SK-N-SH treated with all-trans-retinoic acid at 6 μM for 48 hours (cell line): ENCODE measurements at regions not wholly inside any gene's neighbourhood (a gene's known extent, or its start where the extent isn't known, plus 50 kb on each side); places are given as distances from the start of the nearest gene placed in this dataset.
"Not testable (repeated sequence)": the region's sequence is repeated elsewhere in the genome, so short reads cannot be mapped to it uniquely, and the experiment has no call there.

Experiments used
- ATAC-seq: fragments of 200-7000 bp; cut with Tn5 transposase; 3 replicates; pipeline ENCODE4 v1.9.1; 2020; ENCODE audit warnings: mild to moderate bottlenecking, moderate library complexity
- ARNTL ChIP-seq: fragments of 450-650 bp; formaldehyde crosslinking; IDR thresholded peaks from 2 replicates; pipeline ENCODE4 v1.5.0; 2020; ENCODE audit warnings: low read depth, mild to moderate bottlenecking, moderate library complexity, borderline replicate concordance
- CSDC2 ChIP-seq: fragments of 250-450 bp; sonication (Bioruptor Pico); IDR thresholded peaks from 2 replicates; pipeline ENCODE4 v1.5.0; 2020; ENCODE audit warnings: mild to moderate bottlenecking, moderate library complexity
- CSRNP3 ChIP-seq: fragments of 250-450 bp; sonication (Bioruptor Pico); IDR thresholded peaks from 2 replicates; pipeline ENCODE4 v1.5.1; 2021; ENCODE audit warnings: mild to moderate bottlenecking, moderate library complexity
- ESRRG ChIP-seq: fragments of 250-450 bp; sonication (Bioruptor Pico); IDR thresholded peaks from 2 replicates; pipeline ENCODE4 v1.6.1; 2021; ENCODE audit warnings: mild to moderate bottlenecking
- GLIS3 ChIP-seq: fragments of 250-450 bp; sonication (Bioruptor Pico); IDR thresholded peaks from 2 replicates; pipeline ENCODE4 v1.5.0; 2020; ENCODE audit warnings: mild to moderate bottlenecking, moderate library complexity
- ISL1 ChIP-seq: fragments of 250-450 bp; sonication (Bioruptor Pico); IDR thresholded peaks from 2 replicates; pipeline ENCODE4 v2.1.2; 2022; ENCODE audit warnings: mild to moderate bottlenecking, moderate library complexity
- OSR1 ChIP-seq: fragments of 250-450 bp; sonication (Bioruptor Pico); IDR thresholded peaks from 2 replicates; pipeline ENCODE4 v1.8.0; 2022; ENCODE audit warnings: moderate library complexity, mild to moderate bottlenecking, inconsistent platforms
- PPARA ChIP-seq: fragments of 250-450 bp; sonication (Bioruptor Pico); IDR thresholded peaks from 2 replicates; pipeline ENCODE4 v1.5.0; 2020; ENCODE audit warnings: mild to moderate bottlenecking, borderline replicate concordance
- RARB ChIP-seq: fragments of 250-450 bp; sonication (Bioruptor Pico); IDR thresholded peaks from 2 replicates; pipeline ENCODE4 v1.8.0; 2021; ENCODE audit warnings: mild to moderate bottlenecking, moderate library complexity
- SNAI2 ChIP-seq: fragments of 250-450 bp; sonication (Bioruptor Pico); IDR thresholded peaks from 2 replicates; pipeline ENCODE4 v1.5.0; 2020; ENCODE audit warnings: mild to moderate bottlenecking, moderate library complexity
- TCF4 ChIP-seq: fragments of 250-450 bp; sonication (Bioruptor Pico); IDR thresholded peaks from 2 replicates; pipeline ENCODE4 v1.8.0; 2021; ENCODE audit warnings: mild to moderate bottlenecking, moderate library complexity, borderline replicate concordance
- ZC3H10 ChIP-seq: fragments of 250-450 bp; sonication (Bioruptor Pico); IDR thresholded peaks from 2 replicates; pipeline ENCODE4 v1.5.1; 2021; ENCODE audit warnings: mild to moderate bottlenecking, moderate library complexity
- ZFP3 ChIP-seq: fragments of 250-450 bp; sonication (Bioruptor Pico); IDR thresholded peaks from 2 replicates; pipeline ENCODE4 v1.5.0; 2020; ENCODE audit warnings: mild to moderate bottlenecking, moderate library complexity
- ZFP30 ChIP-seq: fragments of 450-650 bp; formaldehyde crosslinking; IDR thresholded peaks from 2 replicates; pipeline ENCODE4 v1.5.0; 2022; ENCODE audit warnings: mild to moderate bottlenecking, moderate library complexity
- ZNF70 ChIP-seq: fragments of 450-650 bp; formaldehyde crosslinking; IDR thresholded peaks from 2 replicates; pipeline ENCODE4 v1.5.0; 2020; ENCODE audit warnings: mild to moderate bottlenecking, moderate library complexity
- ZNF8 ChIP-seq: fragments of 450-650 bp; formaldehyde crosslinking; IDR thresholded peaks from 2 replicates; pipeline ENCODE4 v1.5.0; 2020; ENCODE audit warnings: mild to moderate bottlenecking, moderate library complexity
- TF ChIP-seq, protein P1 (sequence below): fragments of 250-450 bp; sonication (Bioruptor Pico); IDR thresholded peaks from 2 replicates; pipeline ENCODE4 v1.5.1; 2020; ENCODE audit warnings: low read depth, mild to moderate bottlenecking, moderate library complexity
- TF ChIP-seq, protein P2 (sequence below): fragments of 250-450 bp; sonication (Bioruptor Pico); IDR thresholded peaks from 2 replicates; pipeline ENCODE4 v1.5.0; 2020; ENCODE audit warnings: mild to moderate bottlenecking, moderate library complexity
- TF ChIP-seq, protein P3 (sequence below): fragments of 250-450 bp; sonication (Bioruptor Pico); IDR thresholded peaks from 2 replicates; pipeline ENCODE4 v1.8.0; 2020; ENCODE audit warnings: mild to moderate bottlenecking, moderate library complexity, borderline replicate concordance
- TF ChIP-seq, protein P4 (sequence below): fragments of 250-450 bp; sonication (Bioruptor Pico); IDR thresholded peaks from 2 replicates; pipeline ENCODE4 v1.8.0; 2021; ENCODE audit warnings: low read depth, mild to moderate bottlenecking, moderate library complexity, borderline replicate concordance

- no peak for TF ChIP-seq GLIS3
- TF ChIP-seq ZNF8 (CRISPR knock-in tag), result no peak
- TF ChIP-seq ZC3H10 (CRISPR knock-in tag), result no peak
- no peak for TF ChIP-seq RARB
- TF ChIP-seq, protein P1, sequence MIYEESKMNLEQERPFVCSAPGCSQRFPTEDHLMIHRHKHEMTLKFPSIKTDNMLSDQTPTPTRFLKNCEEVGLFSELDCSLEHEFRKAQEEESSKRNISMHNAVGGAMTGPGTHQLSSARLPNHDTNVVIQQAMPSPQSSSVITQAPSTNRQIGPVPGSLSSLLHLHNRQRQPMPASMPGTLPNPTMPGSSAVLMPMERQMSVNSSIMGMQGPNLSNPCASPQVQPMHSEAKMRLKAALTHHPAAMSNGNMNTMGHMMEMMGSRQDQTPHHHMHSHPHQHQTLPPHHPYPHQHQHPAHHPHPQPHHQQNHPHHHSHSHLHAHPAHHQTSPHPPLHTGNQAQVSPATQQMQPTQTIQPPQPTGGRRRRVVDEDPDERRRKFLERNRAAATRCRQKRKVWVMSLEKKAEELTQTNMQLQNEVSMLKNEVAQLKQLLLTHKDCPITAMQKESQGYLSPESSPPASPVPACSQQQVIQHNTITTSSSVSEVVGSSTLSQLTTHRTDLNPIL, result no peak
- TF ChIP-seq, protein P2, sequence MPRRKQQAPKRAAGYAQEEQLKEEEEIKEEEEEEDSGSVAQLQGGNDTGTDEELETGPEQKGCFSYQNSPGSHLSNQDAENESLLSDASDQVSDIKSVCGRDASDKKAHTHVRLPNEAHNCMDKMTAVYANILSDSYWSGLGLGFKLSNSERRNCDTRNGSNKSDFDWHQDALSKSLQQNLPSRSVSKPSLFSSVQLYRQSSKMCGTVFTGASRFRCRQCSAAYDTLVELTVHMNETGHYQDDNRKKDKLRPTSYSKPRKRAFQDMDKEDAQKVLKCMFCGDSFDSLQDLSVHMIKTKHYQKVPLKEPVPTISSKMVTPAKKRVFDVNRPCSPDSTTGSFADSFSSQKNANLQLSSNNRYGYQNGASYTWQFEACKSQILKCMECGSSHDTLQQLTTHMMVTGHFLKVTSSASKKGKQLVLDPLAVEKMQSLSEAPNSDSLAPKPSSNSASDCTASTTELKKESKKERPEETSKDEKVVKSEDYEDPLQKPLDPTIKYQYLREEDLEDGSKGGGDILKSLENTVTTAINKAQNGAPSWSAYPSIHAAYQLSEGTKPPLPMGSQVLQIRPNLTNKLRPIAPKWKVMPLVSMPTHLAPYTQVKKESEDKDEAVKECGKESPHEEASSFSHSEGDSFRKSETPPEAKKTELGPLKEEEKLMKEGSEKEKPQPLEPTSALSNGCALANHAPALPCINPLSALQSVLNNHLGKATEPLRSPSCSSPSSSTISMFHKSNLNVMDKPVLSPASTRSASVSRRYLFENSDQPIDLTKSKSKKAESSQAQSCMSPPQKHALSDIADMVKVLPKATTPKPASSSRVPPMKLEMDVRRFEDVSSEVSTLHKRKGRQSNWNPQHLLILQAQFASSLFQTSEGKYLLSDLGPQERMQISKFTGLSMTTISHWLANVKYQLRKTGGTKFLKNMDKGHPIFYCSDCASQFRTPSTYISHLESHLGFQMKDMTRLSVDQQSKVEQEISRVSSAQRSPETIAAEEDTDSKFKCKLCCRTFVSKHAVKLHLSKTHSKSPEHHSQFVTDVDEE, result no peak
- no peak for TF ChIP-seq ESRRG
- no peak for TF ChIP-seq PPARA (CRISPR knock-in tag)
- no peak for TF ChIP-seq ZFP30 (CRISPR knock-in tag)
- TF ChIP-seq CSDC2 (CRISPR knock-in tag), result no peak
- TF ChIP-seq, protein P3, sequence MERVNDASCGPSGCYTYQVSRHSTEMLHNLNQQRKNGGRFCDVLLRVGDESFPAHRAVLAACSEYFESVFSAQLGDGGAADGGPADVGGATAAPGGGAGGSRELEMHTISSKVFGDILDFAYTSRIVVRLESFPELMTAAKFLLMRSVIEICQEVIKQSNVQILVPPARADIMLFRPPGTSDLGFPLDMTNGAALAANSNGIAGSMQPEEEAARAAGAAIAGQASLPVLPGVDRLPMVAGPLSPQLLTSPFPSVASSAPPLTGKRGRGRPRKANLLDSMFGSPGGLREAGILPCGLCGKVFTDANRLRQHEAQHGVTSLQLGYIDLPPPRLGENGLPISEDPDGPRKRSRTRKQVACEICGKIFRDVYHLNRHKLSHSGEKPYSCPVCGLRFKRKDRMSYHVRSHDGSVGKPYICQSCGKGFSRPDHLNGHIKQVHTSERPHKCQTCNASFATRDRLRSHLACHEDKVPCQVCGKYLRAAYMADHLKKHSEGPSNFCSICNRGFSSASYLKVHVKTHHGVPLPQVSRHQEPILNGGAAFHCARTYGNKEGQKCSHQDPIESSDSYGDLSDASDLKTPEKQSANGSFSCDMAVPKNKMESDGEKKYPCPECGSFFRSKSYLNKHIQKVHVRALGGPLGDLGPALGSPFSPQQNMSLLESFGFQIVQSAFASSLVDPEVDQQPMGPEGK (CRISPR knock-in tag), result no peak
- no peak for TF ChIP-seq ISL1 (CRISPR knock-in tag)
- no peak for TF ChIP-seq ZNF70 (CRISPR knock-in tag)
- no peak for TF ChIP-seq ARNTL
- TF ChIP-seq TCF4 (CRISPR knock-in tag), result no peak
- TF ChIP-seq OSR1 (CRISPR knock-in tag), result no peak
- TF ChIP-seq ZFP3 (CRISPR knock-in tag), result no peak
- TF ChIP-seq, protein P4, sequence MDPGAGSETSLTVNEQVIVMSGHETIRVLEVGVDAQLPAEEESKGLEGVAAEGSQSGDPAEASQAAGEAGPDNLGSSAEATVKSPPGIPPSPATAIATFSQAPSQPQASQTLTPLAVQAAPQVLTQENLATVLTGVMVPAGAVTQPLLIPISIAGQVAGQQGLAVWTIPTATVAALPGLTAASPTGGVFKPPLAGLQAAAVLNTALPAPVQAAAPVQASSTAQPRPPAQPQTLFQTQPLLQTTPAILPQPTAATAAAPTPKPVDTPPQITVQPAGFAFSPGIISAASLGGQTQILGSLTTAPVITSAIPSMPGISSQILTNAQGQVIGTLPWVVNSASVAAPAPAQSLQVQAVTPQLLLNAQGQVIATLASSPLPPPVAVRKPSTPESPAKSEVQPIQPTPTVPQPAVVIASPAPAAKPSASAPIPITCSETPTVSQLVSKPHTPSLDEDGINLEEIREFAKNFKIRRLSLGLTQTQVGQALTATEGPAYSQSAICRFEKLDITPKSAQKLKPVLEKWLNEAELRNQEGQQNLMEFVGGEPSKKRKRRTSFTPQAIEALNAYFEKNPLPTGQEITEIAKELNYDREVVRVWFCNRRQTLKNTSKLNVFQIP, result no peak
- TF ChIP-seq SNAI2 (CRISPR knock-in tag), result no peak
- TF ChIP-seq, all 23 proteins: peak for 0
- ATAC-seq, result no peak
Measured at GRCh38 chr1:83123019-83123418, 875.9 kb downstream of the TTLL7 start.

DNA sequence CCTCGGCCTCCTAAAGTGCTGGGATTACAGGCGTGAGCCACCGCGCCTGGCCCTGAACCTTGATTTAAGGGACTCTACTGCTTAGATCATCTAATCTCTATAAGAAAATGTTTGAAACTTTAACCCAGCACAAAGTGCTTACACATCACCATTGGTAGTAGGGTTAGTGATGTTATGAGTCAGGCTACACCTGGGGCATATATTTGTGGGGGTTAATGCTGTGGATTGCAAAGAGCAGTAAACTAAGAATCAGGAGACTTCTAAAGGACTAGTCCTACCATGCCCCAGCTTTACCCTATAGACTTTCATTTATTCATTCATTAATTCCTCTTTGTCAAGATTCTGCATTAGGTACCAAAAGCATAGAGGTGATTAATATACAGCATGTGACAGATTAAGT lies 880.5 kb downstream of the TTLL7 start:
- no peak for ATAC-seq
- TF ChIP-seq ZNF8 (CRISPR knock-in tag) (no peak), CSRNP3 (CRISPR knock-in tag) (no peak), ZFP30 (CRISPR knock-in tag) (no peak), ZFP3 (CRISPR knock-in tag) (no peak), ZC3H10 (CRISPR knock-in tag) (no peak), OSR1 (CRISPR knock-in tag) (no peak)
- TF ChIP-seq, protein P4, result no peak
- TF ChIP-seq, protein P1, result no peak

- not testable (repeated sequence) for ATAC-seq
Measured at GRCh38 chr1:83117030-83117429, 881.9 kb downstream of the TTLL7 start.
